Nephron (organoid): ENCODE measurements at regions not wholly inside any gene's neighbourhood (a gene's known extent, or its start where the extent isn't known, plus 50 kb on each side); places are given as distances from the start of the nearest gene placed in this dataset.
A peak's percentile ranks its signal among the peaks of the same experiment; 100 is the strongest.
"Not testable (repeated sequence)": the region's sequence is repeated elsewhere in the genome, so short reads cannot be mapped to it uniquely, and the experiment has no call there.

Experiments
- H3K27ac Mint-ChIP-seq, 3 experiments: 2 replicates each; pipeline ENCODE4 v1.8.0; 2020; ENCODE audit warnings: mixed read lengths in 3 of 3, mild to moderate bottlenecking in 2 of 3, moderate library complexity in 1 of 3
- H3K27me3 Mint-ChIP-seq: 2 replicates; pipeline ENCODE4 v1.8.0; 2021; ENCODE audit warnings: low read depth, mild to moderate bottlenecking, moderate library complexity, mixed read lengths
- H3K36me3 Mint-ChIP-seq: 2 replicates; pipeline ENCODE4 v1.8.0; 2020; ENCODE audit warnings: low read depth, mixed read lengths
- H3K4me1 Mint-ChIP-seq: 2 replicates; pipeline ENCODE4 v1.8.0; 2020; ENCODE audit warnings: mixed read lengths
- H3K4me3 Mint-ChIP-seq, 3 experiments: 2 replicates each; pipeline ENCODE4 v1.8.0; 2020; ENCODE audit warnings: mild to moderate bottlenecking in 3 of 3, mixed read lengths in 3 of 3, moderate library complexity in 2 of 3
- H3K9me3 Mint-ChIP-seq: 2 replicates; pipeline ENCODE4 v1.8.0; 2020; ENCODE audit warnings: mixed read lengths
- TF ChIP-seq, protein P1 (sequence below), 3 experiments: fragments of 200-600 bp; sonication (generic); IDR thresholded peaks; one replicate each; pipeline ENCODE4 v1.5.0; 2021; ENCODE audit warnings: antibody characterized with exemption in 3 of 3; ENCODE audit not compliant: unreplicated experiment in 3 of 3

DNA sequence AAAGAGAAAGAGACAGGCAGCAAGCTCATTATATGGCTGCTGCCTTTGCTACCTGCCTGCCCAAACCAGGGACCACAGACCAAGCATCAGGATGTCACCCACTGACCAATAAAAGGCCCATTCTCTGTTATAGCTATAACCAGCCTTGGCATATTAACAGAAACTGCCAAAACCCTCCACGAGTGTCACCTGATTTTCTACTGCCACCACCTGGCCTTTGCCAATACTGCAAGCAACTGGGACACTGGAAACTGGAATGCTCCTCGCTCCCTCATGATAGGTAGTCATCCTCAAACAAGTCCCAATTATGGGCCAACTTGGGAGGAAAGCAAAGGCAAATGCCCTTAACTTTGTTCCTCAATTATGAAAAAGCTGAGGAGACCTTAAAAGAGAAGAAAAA lies 76.0 kb downstream of the SPIN4 start:
- TF ChIP-seq, protein P1, sequence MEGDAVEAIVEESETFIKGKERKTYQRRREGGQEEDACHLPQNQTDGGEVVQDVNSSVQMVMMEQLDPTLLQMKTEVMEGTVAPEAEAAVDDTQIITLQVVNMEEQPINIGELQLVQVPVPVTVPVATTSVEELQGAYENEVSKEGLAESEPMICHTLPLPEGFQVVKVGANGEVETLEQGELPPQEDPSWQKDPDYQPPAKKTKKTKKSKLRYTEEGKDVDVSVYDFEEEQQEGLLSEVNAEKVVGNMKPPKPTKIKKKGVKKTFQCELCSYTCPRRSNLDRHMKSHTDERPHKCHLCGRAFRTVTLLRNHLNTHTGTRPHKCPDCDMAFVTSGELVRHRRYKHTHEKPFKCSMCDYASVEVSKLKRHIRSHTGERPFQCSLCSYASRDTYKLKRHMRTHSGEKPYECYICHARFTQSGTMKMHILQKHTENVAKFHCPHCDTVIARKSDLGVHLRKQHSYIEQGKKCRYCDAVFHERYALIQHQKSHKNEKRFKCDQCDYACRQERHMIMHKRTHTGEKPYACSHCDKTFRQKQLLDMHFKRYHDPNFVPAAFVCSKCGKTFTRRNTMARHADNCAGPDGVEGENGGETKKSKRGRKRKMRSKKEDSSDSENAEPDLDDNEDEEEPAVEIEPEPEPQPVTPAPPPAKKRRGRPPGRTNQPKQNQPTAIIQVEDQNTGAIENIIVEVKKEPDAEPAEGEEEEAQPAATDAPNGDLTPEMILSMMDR (IDR thresholded peaks at IDR 0.05; ENCODE audit: unreplicated experiment in 3 of 3): peak in 1 of 3 experiments; percentile 34
- Mint-ChIP-seq H3K27me3 (no peaks in the 10 kb centered on the region), H3K36me3 (no peaks in the 10 kb centered on the region), H3K9me3 (peaks cover 3% of the 10 kb centered on the region), H3K4me1 (no peaks in the 10 kb centered on the region), H3K4me3 (no peak overlapping the region), H3K27ac (no peak overlapping the region)

DNA sequence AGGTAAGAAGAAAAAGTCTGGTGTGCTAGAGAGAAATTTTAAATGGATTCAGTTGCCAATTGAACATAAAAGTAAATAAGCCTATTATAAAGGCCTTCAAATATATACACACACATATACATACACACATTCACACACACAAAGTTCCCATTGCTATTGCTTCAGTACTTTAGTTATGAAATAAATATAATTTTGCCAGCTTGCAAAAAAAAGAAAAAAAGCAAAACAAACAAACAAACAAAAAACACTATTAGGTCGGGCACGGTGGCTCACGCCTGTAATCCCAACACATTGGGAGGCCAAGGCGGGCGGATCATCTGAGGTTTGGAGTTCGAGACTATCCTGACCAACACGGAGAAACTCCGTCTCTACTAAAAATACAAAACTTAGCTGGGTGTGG lies 80.3 kb downstream of the SPIN4 start:
- H3K27ac Mint-ChIP-seq: no peak overlapping the region
- H3K27me3 Mint-ChIP-seq: no peaks in the 10 kb centered on the region
- H3K4me3 Mint-ChIP-seq: no peak overlapping the region
- H3K4me1 Mint-ChIP-seq: no peaks in the 10 kb centered on the region
- TF ChIP-seq, protein P1 (IDR thresholded peaks at IDR 0.05; ENCODE audit: unreplicated experiment in 3 of 3): no peak
- H3K9me3 Mint-ChIP-seq: peaks cover 3% of the 10 kb centered on the region
- no peaks in the 10 kb centered on the region for H3K36me3 Mint-ChIP-seq

DNA sequence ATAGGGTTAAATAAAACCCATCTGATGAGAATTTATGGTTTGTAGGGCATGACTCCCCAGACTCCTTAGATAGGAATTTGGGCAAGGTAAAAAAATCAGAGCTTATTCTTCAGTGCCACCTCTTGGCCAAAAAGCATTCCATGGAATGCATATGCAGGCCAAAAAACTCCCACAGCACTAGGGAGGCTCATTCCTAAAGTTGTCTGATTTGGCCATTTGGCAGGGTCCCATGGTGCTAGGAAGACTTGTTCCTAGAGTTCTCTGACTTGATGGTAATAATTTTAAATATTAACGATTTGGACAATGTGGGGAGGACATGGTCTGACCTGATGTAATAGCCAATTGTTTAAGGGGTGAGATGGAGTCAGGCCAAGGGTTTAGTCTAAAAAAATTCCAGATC lies 93.0 kb downstream of the SPIN4 start:
- no peak overlapping the region for H3K27ac Mint-ChIP-seq
- TF ChIP-seq, protein P1 (IDR thresholded peaks at IDR 0.05; ENCODE audit: unreplicated experiment in 3 of 3): no peak
- no peaks in the 10 kb centered on the region for H3K36me3 Mint-ChIP-seq
- H3K4me3 Mint-ChIP-seq: no peak overlapping the region
- no peaks in the 10 kb centered on the region for H3K4me1 Mint-ChIP-seq
- H3K9me3 Mint-ChIP-seq: peaks cover 3% of the 10 kb centered on the region
- no peaks in the 10 kb centered on the region for H3K27me3 Mint-ChIP-seq

DNA sequence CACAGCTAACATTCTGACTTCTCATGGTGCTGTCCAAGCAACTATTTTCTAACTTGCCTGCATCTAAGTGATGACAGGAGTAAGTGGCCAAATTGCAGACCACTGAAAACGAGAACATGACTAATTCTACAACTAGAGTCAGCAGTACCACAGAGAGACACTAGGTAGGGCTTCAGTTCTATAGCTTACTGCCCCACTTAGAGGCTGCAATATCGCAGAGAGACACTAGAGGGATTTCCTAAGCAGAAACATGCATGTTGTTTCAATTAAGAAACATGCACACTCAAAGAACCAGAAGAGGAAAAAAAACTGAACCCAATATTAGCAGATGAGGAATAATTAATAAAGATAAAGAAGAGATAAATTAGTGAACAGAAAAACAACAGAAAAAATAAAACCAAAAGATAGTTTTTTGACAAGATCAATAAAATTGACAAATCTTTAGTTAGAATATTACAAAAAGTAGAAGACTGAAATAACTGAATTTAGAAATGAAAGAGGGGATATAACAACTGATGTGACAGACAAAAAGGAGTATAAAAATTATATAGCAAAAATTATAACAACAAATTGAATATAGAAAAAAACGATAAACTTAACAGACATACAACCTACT lies 100.8 kb downstream of the SPIN4 start:
- H3K36me3 Mint-ChIP-seq: no peaks in the 10 kb centered on the region
- no peak overlapping the region for H3K27ac Mint-ChIP-seq
- H3K4me3 Mint-ChIP-seq: no peak overlapping the region
- no peaks in the 10 kb centered on the region for H3K9me3 Mint-ChIP-seq
- TF ChIP-seq, protein P1 (IDR thresholded peaks at IDR 0.05; ENCODE audit: unreplicated experiment in 3 of 3): peak; percentile 81 to 85 (median 82)
- no peaks in the 10 kb centered on the region for H3K4me1 Mint-ChIP-seq
- H3K27me3 Mint-ChIP-seq: no peaks in the 10 kb centered on the region

DNA sequence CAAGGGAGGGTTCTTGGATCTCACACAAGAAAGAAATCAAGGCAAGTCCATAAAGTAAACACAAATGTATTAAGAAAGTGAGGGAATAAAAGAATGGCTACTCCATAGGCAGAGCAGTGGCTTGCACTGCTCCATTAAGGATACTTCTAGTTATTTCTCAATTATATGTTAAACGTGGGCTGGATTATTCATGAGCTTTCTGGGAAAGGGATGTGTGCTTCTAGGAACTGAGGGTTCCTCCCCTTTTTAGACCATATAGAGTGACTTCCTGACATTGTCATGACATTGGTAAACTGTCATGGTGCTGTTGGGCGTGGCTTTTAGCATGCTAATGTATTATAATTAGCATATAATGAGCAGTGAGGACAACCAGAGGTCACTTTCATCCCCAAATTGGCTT lies 108.4 kb downstream of the SPIN4 start:
- not testable (repeated sequence) for H3K27ac Mint-ChIP-seq, H3K4me1 Mint-ChIP-seq, H3K27me3 Mint-ChIP-seq, H3K4me3 Mint-ChIP-seq, H3K36me3 Mint-ChIP-seq, H3K9me3 Mint-ChIP-seq

DNA sequence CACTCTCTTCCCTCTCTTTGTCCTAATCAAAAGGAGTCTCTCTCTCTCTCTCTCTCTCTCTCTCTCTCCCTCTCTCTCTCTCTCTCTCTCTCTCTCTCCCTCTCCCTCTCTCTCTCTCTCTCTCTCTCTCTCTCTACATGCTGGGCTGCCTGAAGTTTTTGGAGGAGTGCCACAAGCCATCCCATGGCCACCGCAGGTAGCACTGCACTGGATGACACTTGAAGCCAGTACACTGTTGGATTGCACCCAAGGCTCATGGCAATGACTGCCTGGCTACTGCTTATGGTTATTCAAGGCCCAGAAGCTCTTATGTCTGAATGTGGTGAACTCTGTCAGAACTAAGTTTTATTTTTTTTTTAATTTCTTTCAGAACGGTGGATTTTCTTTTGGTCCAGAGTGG lies 115.2 kb downstream of the SPIN4 start:
- H3K4me1 Mint-ChIP-seq, H3K27me3 Mint-ChIP-seq, H3K27ac Mint-ChIP-seq: not testable (repeated sequence)

DNA sequence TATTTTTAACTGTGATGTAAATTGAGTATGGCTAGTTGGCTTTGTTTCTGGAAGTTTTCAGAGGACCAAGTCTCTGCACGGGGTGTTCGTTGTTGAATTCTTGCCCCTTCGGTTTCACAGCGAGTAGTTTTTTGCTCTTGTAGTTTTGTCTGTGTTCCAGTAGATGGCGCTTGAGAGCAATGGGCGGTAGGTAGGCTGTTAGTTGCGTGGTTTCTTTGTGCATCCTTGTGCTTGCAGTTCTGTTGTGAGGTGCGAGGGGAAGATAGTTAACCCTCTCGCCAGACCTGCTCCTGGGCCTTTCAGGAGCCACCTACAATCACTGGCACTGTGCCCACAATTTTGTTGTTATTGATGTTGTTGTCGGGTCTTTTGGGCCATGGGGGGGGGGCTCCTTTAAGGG lies 118.1 kb downstream of the SPIN4 start:
- not testable (repeated sequence) for H3K36me3 Mint-ChIP-seq, H3K4me3 Mint-ChIP-seq, H3K9me3 Mint-ChIP-seq, H3K27me3 Mint-ChIP-seq, H3K4me1 Mint-ChIP-seq, H3K27ac Mint-ChIP-seq

More for the DNA sequence above, 115.2 kb downstream of the SPIN4 start:
- H3K36me3 Mint-ChIP-seq, H3K9me3 Mint-ChIP-seq, H3K4me3 Mint-ChIP-seq: not testable (repeated sequence)

DNA sequence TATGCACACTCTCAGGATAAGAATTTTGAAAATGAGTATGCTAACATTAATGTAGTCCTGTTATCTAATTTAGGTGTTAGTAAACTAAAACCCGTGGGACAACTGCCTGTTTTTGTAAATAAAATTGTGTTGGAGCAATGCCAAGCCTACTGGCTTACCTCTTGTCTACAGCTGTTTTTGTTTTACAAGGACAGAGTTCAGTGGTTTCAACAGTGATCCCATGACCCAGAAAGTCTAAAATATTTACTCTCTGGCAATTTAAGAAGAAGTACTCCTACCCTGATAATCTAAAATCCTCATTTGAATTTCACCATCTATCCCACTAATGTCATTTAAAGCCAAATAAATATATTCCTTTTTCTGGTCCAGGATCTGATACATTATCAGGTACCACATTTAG lies 132.9 kb downstream of the SPIN4 start:
- H3K4me3 Mint-ChIP-seq, H3K9me3 Mint-ChIP-seq, H3K36me3 Mint-ChIP-seq, H3K4me1 Mint-ChIP-seq, H3K27ac Mint-ChIP-seq, H3K27me3 Mint-ChIP-seq: not testable (repeated sequence)

DNA sequence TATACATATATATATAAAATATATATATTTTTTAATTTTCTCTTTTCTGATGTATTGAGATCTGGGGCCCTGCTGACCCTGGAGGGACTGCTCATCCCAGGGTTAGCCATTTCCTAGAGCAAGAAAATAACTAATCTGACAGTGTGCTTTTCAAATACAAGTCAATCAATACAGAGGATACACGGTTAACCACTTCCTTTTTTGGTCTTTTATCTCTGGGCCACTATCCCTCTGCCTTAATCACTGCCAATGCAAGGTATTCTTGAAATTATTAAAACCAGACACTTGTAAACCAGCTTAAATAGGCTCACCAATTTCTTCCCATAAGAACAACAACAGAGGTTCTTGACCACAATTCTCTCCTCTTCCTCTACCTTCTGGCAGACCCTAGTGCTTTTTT lies 133.6 kb downstream of the SPIN4 start:
- H3K4me1 Mint-ChIP-seq, H3K27me3 Mint-ChIP-seq, H3K27ac Mint-ChIP-seq, H3K9me3 Mint-ChIP-seq, H3K4me3 Mint-ChIP-seq, H3K36me3 Mint-ChIP-seq: not testable (repeated sequence)

DNA sequence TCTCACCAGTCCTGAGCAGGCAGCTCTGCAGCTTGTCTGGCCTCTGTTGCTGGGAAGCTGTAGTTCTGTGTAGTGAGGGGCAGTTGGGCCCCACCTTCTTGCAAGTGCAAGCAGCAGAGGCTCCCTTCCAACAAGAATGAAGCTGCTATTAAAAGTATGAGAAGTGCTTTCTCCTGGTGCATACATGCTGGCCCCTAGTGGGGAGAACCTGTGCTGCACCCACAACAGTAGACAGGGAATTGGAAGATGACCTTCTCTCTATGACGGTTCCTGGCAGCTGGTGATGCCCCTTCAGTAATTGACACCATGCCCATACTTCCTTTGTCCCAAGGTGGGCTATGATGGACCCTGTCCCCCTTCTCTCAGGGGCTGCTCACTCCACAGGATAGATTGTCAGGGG lies 141.5 kb downstream of the SPIN4 start:
- H3K27ac Mint-ChIP-seq, H3K4me1 Mint-ChIP-seq, H3K36me3 Mint-ChIP-seq, H3K4me3 Mint-ChIP-seq, H3K9me3 Mint-ChIP-seq, H3K27me3 Mint-ChIP-seq: not testable (repeated sequence)

DNA sequence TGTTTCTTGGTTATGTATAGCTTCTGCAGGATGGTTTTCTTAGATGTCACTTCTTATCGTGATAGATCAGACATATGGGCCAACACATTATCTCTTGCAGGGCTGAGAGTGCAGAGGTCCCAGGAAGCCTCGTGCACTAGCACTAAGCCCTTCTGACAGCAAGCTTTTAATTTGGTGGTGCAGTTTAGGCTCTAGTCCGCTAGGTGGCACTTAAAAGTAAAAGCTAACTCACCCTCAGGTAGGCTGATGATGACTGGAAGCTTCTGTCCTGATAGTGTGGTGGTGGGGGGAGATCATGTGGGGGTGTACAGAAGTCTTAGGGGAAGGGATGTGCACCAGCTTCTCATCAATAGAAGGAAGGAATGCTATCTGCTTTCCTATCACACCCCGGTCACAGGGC lies 142.0 kb downstream of the SPIN4 start:
- not testable (repeated sequence) for H3K4me1 Mint-ChIP-seq, H3K36me3 Mint-ChIP-seq, H3K27ac Mint-ChIP-seq, H3K27me3 Mint-ChIP-seq, H3K4me3 Mint-ChIP-seq, H3K9me3 Mint-ChIP-seq
